GM23248 (cell line): ENCODE measurements at regions not wholly inside any gene's neighbourhood (a gene's known extent, or its start where the extent isn't known, plus 50 kb on each side); places are given as distances from the start of the nearest gene placed in this dataset.

Source experiments
- EZH2 ChIP-seq: fragments of 200-600 bp; sonication (generic); IDR thresholded peaks from 2 replicates; pipeline ENCODE4 v1.6.1; 2018; ENCODE audit warnings: antibody characterized with exemption, mild to moderate bottlenecking; ENCODE audit not compliant: insufficient read depth, poor library complexity, severe bottlenecking
- EZH2phosphoT487 ChIP-seq: fragments of 200-600 bp; sonication (generic); IDR thresholded peaks from 2 replicates; pipeline ENCODE4 v1.6.1; 2018; ENCODE audit warnings: antibody characterized with exemption, moderate library complexity, mild to moderate bottlenecking, low read depth; ENCODE audit not compliant: insufficient read depth

DNA sequence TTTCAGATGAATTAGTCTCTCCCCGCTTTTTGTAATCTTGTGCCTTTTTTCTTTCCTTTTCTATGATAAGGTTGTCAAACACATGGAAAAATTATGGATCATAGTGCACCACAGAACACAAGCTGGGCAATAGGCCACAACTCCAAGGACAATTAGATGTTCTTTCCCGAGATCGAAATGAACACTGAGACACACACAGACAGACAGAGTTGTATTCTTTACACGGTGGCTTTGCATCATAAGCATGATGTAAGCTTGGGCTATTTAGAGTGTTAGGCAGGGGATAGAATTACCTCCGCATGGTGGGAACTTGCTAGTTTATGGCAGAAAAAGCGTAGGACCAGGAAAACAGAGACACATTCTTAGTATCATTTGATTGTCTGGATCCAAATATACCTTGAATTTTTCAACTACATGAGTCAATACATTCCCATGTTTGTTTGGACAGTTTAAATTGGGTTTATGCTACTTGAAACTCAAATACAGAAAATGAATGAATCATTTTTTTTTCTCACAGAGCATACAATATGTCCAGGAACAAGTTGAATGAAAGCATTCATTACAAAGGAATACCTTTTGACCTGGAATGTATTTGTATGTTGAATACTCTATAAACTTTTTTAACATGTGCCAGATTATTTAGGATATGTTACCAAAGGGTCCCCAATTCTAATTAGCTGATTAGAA is 1611.5 kb upstream of the TMEFF2 start:
- TF ChIP-seq EZH2 = no peak
- TF ChIP-seq EZH2phosphoT487 = no peak
